Muscle layer of duodenum (tissue), 2 donors: ENCODE measurements at regions not wholly inside any gene's neighbourhood (a gene's known extent, or its start where the extent isn't known, plus 50 kb on each side); places are given as distances from the start of the nearest gene placed in this dataset.
"Not testable (repeated sequence)": the region's sequence is repeated elsewhere in the genome, so short reads cannot be mapped to it uniquely, and the experiment has no call there.

Experiments
- H3K27ac ChIP-seq: one replicate; pipeline ENCODE4 v1.7.0; 2013; ENCODE audit warnings: mild to moderate bottlenecking, low read length
- H3K27me3 ChIP-seq: one replicate; pipeline ENCODE4 v1.7.0; 2013; ENCODE audit warnings: low read depth, mild to moderate bottlenecking, control low read depth, low read length
- H3K36me3 ChIP-seq, 2 donors: one replicate each; pipeline ENCODE4 v1.7.0; 2013; ENCODE audit warnings: low read length in 2 of 2, control low read depth in 1 of 2, mild to moderate bottlenecking in 1 of 2; ENCODE audit not compliant: insufficient read depth in 2 of 2, control insufficient read depth in 1 of 2
- H3K4me1 ChIP-seq, 2 donors: one replicate each; pipeline ENCODE4 v1.7.0; 2013; ENCODE audit warnings: low read length in 2 of 2, mild to moderate bottlenecking in 2 of 2, control low read depth in 1 of 2, moderate library complexity in 1 of 2; ENCODE audit not compliant: insufficient read depth in 2 of 2, control insufficient read depth in 1 of 2
- H3K4me3 ChIP-seq, 2 donors: one replicate each; pipeline ENCODE4 v1.7.0; 2013; ENCODE audit warnings: low read length in 2 of 2, low read depth in 1 of 2, mild to moderate bottlenecking in 1 of 2
- H3K9me3 ChIP-seq, 2 donors: one replicate each; pipeline ENCODE4 v1.7.0; 2013; ENCODE audit warnings: low read length in 2 of 2, control low read depth in 1 of 2, mild to moderate bottlenecking in 1 of 2; ENCODE audit not compliant: control insufficient read depth in 1 of 2
- donor health status: healthy.

GRCh38 chr16:54879681-54880080 is 51.0 kb upstream of the IRX5 start:
- H3K27ac ChIP-seq: no peak overlapping the region

GRCh38 chr16:54878301-54878700 is 52.4 kb upstream of the IRX5 start:
- Histone ChIP-seq H3K4me1 (no peaks in the 10 kb centered on the region), H3K27me3 (no peaks in the 10 kb centered on the region), H3K36me3 (no peaks in the 10 kb centered on the region), H3K4me3 (no peak overlapping the region), H3K27ac (no peak overlapping the region), H3K9me3 (peaks cover 0 to 7% of the 10 kb centered on the region in 2 donors)

More at GRCh38 chr16:54879681-54880080, 51.0 kb upstream of the IRX5 start:
- Histone ChIP-seq H3K4me3 (no peak overlapping the region), H3K27me3 (no peaks in the 10 kb centered on the region), H3K4me1 (no peaks in the 10 kb centered on the region), H3K36me3 (no peaks in the 10 kb centered on the region), H3K9me3 (peaks cover 5 to 15% of the 10 kb centered on the region in 2 donors)

GRCh38 chr16:54875443-54875842 is 55.2 kb upstream of the IRX5 start:
- Histone ChIP-seq H3K27me3 (no peaks in the 10 kb centered on the region), H3K4me1 (no peaks in the 10 kb centered on the region), H3K4me3 (no peak overlapping the region), H3K9me3 (peaks cover 0 to 6% of the 10 kb centered on the region in 2 donors), H3K36me3 (no peaks in the 10 kb centered on the region), H3K27ac (no peak overlapping the region)

- not testable (repeated sequence) for H3K9me3 ChIP-seq, H3K27me3 ChIP-seq, H3K27ac ChIP-seq, H3K4me3 ChIP-seq, H3K36me3 ChIP-seq, H3K4me1 ChIP-seq
Observed at GRCh38 chr16:54873716-54874373, 56.8 kb upstream of the IRX5 start.

GRCh38 chr16:54873071-54873470 is 57.6 kb upstream of the IRX5 start:
- no peak overlapping the region for H3K4me3 ChIP-seq
- no peaks in the 10 kb centered on the region for H3K4me1 ChIP-seq

GRCh38 chr16:54870151-54870550 is 60.5 kb upstream of the IRX5 start:
- Histone ChIP-seq H3K36me3 (no peaks in the 10 kb centered on the region), H3K4me1 (no peaks in the 10 kb centered on the region), H3K27ac (no peak overlapping the region), H3K27me3 (no peaks in the 10 kb centered on the region), H3K4me3 (no peak overlapping the region), H3K9me3 (peaks cover 0 to 4% of the 10 kb centered on the region in 2 donors)

More at GRCh38 chr16:54873071-54873470, 57.6 kb upstream of the IRX5 start:
- H3K36me3 ChIP-seq: no peaks in the 10 kb centered on the region
- H3K27me3 ChIP-seq: no peaks in the 10 kb centered on the region
- no peak overlapping the region for H3K27ac ChIP-seq
- no peaks in the 10 kb centered on the region for H3K9me3 ChIP-seq

GRCh38 chr16:54867302-54867832 is 63.3 kb upstream of the IRX5 start:
- no peak overlapping the region for H3K27ac ChIP-seq
- H3K36me3 ChIP-seq: no peaks in the 10 kb centered on the region
- H3K4me3 ChIP-seq: no peak overlapping the region
- H3K27me3 ChIP-seq: no peaks in the 10 kb centered on the region
- peaks cover 0 to 4% of the 10 kb centered on the region in 2 donors for H3K9me3 ChIP-seq
- no peaks in the 10 kb centered on the region for H3K4me1 ChIP-seq

- Histone ChIP-seq H3K36me3 (no peaks in the 10 kb centered on the region), H3K9me3 (peaks cover 0 to under 1% of the 10 kb centered on the region in 2 donors), H3K4me1 (no peaks in the 10 kb centered on the region), H3K27me3 (no peaks in the 10 kb centered on the region), H3K4me3 (no peak overlapping the region), H3K27ac (no peak overlapping the region)
Observed at GRCh38 chr16:54862529-54862928, 68.1 kb upstream of the IRX5 start.

- H3K36me3 ChIP-seq: no peaks in the 10 kb centered on the region
- H3K27me3 ChIP-seq: no peaks in the 10 kb centered on the region
- H3K27ac ChIP-seq: no peak overlapping the region
- H3K4me1 ChIP-seq: no peaks in the 10 kb centered on the region
- H3K4me3 ChIP-seq: no peak overlapping the region
- H3K9me3 ChIP-seq: peaks cover 0 to 8% of the 10 kb centered on the region in 2 donors
Observed at GRCh38 chr16:54856871-54857270, 73.8 kb upstream of the IRX5 start.

GRCh38 chr16:54847609-54848008 is 83.1 kb upstream of the IRX5 start:
- no peak overlapping the region for H3K27ac ChIP-seq
- no peaks in the 10 kb centered on the region for H3K27me3 ChIP-seq
- peaks cover 0 to 5% of the 10 kb centered on the region in 2 donors for H3K4me1 ChIP-seq
- H3K9me3 ChIP-seq: peaks cover 3 to 18% of the 10 kb centered on the region in 2 donors
- no peaks in the 10 kb centered on the region for H3K36me3 ChIP-seq
- H3K4me3 ChIP-seq: no peak overlapping the region

GRCh38 chr16:54847207-54847606 is 83.5 kb upstream of the IRX5 start:
- peaks cover 0 to 5% of the 10 kb centered on the region in 2 donors for H3K4me1 ChIP-seq
- H3K27me3 ChIP-seq: no peaks in the 10 kb centered on the region
- no peak overlapping the region for H3K4me3 ChIP-seq
- peaks cover 3 to 19% of the 10 kb centered on the region in 2 donors for H3K9me3 ChIP-seq
- no peak overlapping the region for H3K27ac ChIP-seq
- no peaks in the 10 kb centered on the region for H3K36me3 ChIP-seq

- no peaks in the 10 kb centered on the region for H3K27me3 ChIP-seq
- peaks cover 0 to 5% of the 10 kb centered on the region in 2 donors for H3K4me1 ChIP-seq
- no peaks in the 10 kb centered on the region for H3K36me3 ChIP-seq
- peaks cover 3 to 21% of the 10 kb centered on the region in 2 donors for H3K9me3 ChIP-seq
- H3K4me3 ChIP-seq: no peak overlapping the region
- no peak overlapping the region for H3K27ac ChIP-seq
Observed at GRCh38 chr16:54846766-54847165, 83.9 kb upstream of the IRX5 start.
